Fibroblast of peridontal ligament (primary cell): ENCODE measurements at regions not wholly inside any gene's neighbourhood (a gene's known extent, or its start where the extent isn't known, plus 50 kb on each side); places are given as distances from the start of the nearest gene placed in this dataset.

Source experiments
- DNase-seq: peaks from one replicate; pipeline ENCODE4 v3.0.0-alpha.2; 2010; ENCODE audit errors: extremely low read depth

GRCh38 chr6:1201547-1202200 is 110.2 kb upstream of the FOXQ1 start:
- DNase-seq = no peak

DNA sequence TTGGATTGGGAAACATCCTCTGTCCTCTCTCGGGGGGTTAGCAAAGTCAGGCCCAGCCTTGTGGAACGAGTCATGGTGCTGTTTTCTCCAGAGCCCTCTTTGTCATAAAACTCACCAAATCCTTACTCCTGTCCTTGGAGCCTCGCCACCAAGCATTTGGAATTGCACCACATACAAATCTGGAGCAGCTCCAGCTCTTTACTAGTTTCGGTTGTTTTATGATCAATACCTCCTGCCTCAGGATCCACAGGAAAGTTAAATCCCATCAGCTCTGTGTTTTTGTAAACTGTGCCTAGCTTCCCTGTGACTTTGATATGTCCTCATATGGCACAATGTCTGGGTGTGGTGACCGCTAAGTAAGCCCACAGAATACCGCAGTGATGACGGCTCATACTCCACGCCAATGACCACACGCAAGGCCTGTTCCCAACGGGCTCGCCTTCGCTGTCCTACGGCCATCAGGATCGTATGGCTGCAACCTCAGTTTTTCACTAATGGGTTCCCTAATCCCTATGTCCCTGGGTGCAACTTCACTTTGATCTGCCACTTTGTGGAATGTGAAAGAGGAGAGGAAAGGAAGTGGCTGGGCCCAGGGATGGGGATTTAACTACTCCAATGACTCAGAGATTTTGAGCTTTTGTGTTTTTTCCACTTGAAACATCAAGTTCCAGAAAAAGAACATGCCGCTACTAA is 111.3 kb upstream of the FOXQ1 start:
- peak; percentile 49 for DNase-seq

DNA sequence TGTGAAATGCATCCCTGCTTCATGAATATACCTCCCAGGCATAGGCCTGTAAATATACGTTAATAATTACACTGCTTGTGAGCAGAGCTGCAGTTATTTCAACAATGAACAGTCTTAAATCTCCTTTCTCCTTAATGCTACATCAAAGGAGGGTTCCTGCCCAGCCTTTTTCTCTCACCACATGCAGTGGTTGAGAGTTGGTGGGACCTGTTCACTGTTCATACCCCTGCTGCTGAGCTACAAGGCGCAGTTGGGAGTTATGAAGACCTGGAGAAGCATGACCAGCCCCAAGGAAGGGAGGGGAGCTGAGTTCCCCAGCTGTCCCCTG is 111.9 kb upstream of the FOXQ1 start:
- no peak for DNase-seq

DNA sequence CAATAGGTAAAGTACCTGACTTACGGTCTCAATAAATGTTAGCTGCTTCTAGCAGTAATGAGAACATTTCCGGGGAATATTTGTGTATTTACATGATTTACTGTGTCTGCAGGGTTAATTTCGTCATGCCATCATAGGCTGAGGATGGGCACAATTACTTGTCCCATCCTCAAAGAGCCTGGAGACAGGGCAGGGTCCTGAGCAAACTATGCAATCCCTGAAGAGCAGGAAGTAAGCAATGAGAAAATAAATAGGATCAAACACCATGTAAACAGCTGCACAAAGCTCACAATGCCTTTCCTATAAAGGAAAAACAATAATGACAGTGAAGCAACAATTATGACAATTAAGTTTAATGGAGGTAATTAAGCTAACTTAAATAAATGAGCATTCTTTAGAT is 114.6 kb upstream of the FOXQ1 start:
- no peak for DNase-seq

DNA sequence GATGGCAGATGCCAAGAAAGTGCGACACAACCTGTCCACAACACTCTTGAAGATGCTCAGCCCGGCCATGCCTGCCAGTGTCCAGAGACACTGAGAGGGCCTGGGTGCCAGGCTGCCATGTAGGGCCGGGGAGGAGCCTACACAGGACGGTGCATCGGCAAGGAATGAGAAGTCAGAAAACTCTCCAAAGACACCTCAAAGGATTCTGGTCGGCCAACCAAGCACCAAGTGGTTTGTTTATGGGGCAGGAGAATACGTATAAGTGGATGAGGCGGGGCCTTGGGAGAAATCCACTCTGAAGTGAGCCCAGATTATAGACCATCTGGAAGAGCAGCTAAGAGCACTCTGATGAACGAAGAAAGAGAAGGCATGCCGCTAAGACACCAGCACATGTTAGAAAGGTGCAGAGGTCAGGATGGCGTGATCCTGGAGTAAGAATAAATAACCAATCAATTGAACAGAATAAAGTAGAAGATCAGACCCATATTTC is 120.7 kb upstream of the FOXQ1 start:
- DNase-seq = no peak

- DNase-seq = peak; percentile 88
Measured at GRCh38 chr6:1190366-1190765, 121.5 kb upstream of the FOXQ1 start.

DNA sequence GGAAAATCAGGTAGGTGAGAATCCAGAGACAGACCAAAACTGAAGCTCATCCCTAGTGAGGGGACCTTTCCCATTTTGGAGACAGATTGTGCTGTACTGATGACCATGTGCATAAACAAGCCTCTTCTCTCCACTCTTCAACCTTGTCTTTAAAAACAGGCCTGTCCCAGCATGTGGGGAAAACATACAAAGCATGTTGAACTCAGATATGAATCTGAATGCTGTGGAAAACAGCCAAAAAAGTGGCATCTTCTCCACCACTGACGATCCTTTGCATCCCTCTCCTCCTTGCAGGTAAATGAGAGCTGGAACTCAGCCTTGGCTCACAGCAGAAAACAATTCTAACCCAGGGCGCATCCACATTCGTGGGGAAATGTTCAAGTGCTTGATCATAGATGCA is 123.7 kb upstream of the FOXQ1 start:
- no peak for DNase-seq

- DNase-seq = no peak
Measured at GRCh38 chr6:1187293-1188131, 124.4 kb upstream of the FOXQ1 start.

DNA sequence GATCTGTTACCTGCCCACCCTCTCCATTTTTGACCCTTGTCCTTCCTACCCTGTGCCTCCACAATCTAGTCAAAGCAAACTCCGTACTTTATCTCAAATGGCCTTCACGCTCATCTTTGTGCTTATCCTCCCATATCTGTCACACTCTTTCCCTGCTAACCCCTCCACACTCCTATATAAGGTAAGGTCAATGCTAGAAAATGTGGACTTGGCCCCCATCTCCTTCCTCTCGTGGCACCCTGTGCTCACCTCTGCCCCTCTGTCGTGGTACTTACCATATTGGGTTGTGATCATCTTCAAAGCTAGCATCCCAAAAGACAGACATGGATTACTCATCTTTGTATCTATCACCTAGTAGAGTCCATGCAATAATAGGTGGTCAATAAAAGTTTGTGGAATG is 127.6 kb upstream of the FOXQ1 start:
- no peak for DNase-seq

GRCh38 chr6:1182722-1183521 is 129.0 kb upstream of the FOXQ1 start:
- no peak for DNase-seq

GRCh38 chr6:1181939-1182605 is 129.8 kb upstream of the FOXQ1 start:
- DNase-seq = no peak

DNA sequence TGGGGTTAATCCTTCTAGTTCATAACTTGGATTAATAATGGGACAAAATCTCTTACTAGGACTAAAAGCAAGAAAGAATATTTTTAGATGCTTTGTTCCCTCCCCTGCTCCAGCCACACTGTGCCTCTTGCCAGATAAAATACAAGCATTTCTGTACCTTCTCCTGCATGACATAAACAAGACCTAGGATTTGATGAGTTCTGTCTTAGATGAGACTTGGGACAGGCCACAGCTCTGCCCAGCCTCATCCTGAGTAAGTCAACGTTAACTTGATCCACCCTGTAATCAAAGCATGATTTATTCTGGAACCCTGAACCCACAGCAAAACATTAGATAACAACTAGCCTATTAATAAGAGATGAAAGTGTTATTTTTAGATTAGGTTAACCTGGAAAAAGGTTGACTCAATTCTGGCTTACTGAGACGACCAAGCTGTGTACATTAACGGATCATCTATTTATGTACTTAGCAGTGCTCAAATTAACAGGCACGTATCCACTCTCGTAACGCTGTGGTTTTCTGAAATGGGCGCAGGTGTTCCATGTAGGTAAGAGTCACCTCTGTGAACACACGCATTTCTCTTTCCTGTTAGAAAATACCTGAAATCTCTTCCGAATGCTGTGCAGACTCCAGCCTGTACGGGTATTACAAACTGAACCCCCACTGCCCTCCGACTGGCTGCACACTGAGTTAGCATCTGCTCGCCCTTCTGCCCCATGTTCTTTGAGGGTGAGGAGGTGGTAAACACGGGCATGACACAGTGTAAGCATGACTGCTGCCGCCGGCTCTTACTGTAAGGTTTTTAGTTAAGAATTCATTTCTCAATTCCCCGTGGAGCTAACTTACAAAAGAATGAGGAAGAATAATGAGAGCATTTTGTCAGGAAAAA is 132.1 kb upstream of the FOXQ1 start:
- DNase-seq = no peak

DNA sequence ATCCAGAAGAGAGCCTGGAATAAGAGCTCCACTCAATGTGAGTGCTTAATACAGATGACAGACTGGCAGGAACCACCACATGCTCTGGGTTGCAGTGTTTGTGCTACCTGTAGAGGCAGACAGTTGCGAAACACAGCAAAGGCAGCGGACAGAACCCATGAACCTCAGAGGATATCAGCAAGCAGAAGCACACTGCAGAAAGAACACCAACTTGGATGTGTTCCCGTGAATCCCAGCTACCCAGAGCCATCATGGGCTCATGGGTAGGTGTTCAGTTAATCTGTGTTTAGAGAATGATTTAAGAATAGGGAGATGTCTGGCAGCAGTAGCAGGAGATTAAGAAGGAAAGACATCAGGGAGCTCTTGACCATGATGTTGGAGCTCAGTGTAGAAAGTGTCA is 133.3 kb upstream of the FOXQ1 start:
- DNase-seq = no peak

GRCh38 chr6:1176567-1176966 is 135.3 kb upstream of the FOXQ1 start:
- DNase-seq = peak; percentile 16

GRCh38 chr6:1175877-1176276 is 136.0 kb upstream of the FOXQ1 start:
- no peak for DNase-seq

DNA sequence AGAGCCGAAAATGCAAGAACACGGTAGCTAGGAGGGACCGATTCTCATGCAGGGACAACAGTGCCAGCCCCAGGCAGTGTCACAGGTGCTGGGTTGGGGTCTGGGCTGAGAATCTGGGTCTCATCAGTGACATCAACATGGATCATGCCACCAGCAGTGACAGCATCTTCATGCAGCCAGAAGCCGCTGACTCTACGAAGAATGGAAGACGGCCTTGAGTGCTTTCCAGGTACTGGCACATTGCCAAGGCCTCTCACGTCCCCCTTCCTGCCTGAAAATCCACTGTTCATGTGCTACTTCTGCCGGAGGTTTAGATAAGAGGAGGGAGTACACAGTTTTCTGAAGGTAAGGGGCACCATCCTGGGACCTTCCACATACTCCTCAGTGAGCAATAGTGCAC is 141.1 kb upstream of the FOXQ1 start:
- no peak for DNase-seq

DNA sequence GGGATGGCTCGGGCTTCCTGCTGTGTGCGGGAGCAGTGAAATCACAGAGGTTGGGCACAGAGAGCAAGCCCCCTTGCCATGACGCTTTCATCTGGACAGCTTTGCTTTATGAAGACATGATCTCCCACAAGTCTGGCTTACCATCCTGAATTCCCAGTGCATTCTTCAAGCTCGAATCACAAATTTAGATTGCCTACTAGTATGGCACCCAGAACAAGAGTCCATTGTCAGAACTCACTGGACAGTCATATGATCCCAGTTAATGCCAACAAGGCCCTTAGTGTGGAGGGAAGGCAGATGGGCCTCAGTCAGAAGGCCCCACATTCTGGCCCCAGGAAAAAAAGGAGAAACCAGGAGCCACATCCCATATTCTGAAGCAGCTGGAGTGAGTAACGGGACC is 147.3 kb upstream of the FOXQ1 start:
- DNase-seq = peak; percentile 19

DNA sequence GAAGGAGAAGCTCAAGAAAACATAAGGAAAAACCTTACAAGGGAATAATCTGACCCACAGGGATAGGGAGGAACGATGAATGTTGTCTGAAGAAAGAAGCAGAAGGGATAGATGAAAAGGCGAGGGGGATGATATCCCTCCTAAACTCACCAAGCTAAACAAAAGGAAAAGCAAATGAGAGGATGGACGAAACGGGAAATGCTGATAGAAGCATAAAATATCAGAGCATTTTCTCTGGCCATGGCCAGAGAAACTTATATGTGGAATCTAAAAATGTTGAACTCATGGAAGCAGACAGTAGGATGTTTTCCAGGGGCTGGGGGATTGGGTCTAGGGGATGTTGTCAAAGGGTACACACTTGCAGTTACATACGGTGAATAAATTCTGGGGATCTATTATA is 148.4 kb upstream of the FOXQ1 start:
- no peak for DNase-seq

- DNase-seq = peak; percentile 46
Measured at GRCh38 chr6:1162367-1163275, 149.3 kb upstream of the FOXQ1 start.
